T-helper 1 cell treated with Interleukin-12 subunit alpha and Interleukin-12 subunit beta and Interleukin-4 antibody, amounts not matched to agents 30 μg/mL and 1 μg/mL, for 36 hours (primary cell): ENCODE measurements at regions not wholly inside any gene's neighbourhood (a gene's known extent, or its start where the extent isn't known, plus 50 kb on each side); places are given as distances from the start of the nearest gene placed in this dataset.

Experiments
- H3K27ac Mint-ChIP-seq: one replicate; pipeline ENCODE4 v1.8.0; 2021; ENCODE audit warnings: mild to moderate bottlenecking, mixed read lengths
- H3K27me3 Mint-ChIP-seq: one replicate; pipeline ENCODE4 v1.8.0; 2021; ENCODE audit warnings: low read depth, mixed read lengths
- H3K36me3 Mint-ChIP-seq: one replicate; pipeline ENCODE4 v1.8.0; 2021; ENCODE audit warnings: low read depth, mixed read lengths
- H3K4me1 Mint-ChIP-seq: one replicate; pipeline ENCODE4 v1.8.0; 2021; ENCODE audit warnings: low read depth, mixed read lengths
- H3K4me3 Mint-ChIP-seq: one replicate; pipeline ENCODE4 v1.8.0; 2021; ENCODE audit warnings: mild to moderate bottlenecking, moderate library complexity, mixed read lengths
- H3K9me3 Mint-ChIP-seq: one replicate; pipeline ENCODE4 v1.8.0; 2021; ENCODE audit warnings: mixed read lengths

DNA sequence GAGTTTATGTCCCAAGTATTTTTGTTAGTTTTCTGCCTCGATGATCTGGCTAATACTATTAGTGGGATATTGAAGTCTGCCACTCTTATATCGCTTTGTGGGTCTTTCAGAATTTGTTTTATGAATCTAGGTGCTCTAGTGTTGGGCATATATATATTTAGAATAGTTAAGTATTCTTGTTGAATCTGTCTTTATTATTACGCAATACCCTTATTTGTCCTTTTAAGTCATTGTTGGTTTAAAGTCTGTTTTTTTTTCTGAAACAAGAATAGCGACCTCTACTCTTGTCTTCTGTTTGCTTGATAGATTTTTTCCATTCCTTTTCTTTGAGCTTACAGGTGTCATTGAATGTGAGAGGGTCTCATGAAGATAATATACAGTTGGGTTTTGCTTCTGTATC is 239.0 kb downstream of the ASCL1 start:
- Mint-ChIP-seq H3K36me3 (no peaks in the 10 kb centered on the region), H3K9me3 (no peaks in the 10 kb centered on the region), H3K4me1 (no peaks in the 10 kb centered on the region)

DNA sequence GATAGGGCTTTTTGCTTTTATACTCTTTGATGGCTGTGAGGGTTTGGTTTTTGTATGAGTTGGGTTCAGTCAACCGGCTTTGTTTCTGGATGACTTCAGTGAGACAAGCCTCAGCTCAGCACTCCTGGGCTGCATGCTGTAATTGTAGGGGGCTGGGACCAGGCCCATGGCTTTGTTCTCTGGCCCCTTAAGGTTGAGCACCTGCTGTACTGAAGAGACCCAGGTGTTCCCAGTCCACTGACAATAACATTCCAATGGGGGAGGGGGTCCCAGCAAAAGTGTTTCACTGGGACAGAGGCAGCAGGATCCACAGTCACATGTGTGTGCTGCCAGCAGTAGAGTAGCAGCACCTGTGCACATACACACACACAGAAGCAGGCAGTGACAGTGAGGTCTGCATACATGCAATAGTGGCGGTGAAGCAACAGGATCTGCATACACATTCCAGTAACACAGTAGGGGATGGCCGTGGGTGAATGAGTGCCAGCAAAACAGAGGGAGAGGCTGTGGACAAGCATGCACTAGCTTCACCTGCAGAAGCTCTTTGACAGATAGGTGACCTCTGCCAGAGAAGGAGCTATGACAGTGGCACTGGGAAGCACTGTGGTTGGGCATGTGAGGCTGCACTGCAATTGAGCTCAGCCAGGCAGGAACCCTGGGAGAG is 240.4 kb downstream of the ASCL1 start:
- H3K27me3 Mint-ChIP-seq = no peaks in the 10 kb centered on the region
- H3K4me3 Mint-ChIP-seq = no peak overlapping the region
- H3K36me3 Mint-ChIP-seq = no peaks in the 10 kb centered on the region
- no peaks in the 10 kb centered on the region for H3K9me3 Mint-ChIP-seq
- H3K27ac Mint-ChIP-seq = no peak overlapping the region
- H3K4me1 Mint-ChIP-seq = no peaks in the 10 kb centered on the region

More for the DNA sequence above, 239.0 kb downstream of the ASCL1 start:
- Mint-ChIP-seq H3K27ac (no peak overlapping the region), H3K4me3 (no peak overlapping the region), H3K27me3 (no peaks in the 10 kb centered on the region)

DNA sequence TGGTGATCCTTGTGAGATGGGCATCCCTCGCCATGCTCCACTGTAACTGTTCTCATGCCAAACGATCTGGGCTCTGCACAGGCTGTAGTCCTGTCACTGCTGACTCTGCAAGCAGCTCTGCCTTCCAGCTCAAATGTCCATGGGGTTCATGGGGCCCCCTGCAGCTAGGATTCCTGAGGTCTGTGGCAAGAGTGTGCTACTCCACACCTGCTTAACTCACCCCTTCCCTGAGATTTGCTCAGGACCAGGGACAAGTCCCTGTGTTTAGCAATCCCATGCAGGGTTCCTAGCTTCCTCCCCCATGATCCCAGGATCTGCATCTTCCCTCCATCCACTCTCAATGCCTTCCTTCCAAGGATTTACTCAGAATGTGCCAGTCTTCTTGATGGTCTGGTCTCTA is 241.0 kb downstream of the ASCL1 start:
- H3K4me3 Mint-ChIP-seq = no peak overlapping the region
- no peak overlapping the region for H3K27ac Mint-ChIP-seq
- H3K9me3 Mint-ChIP-seq = peaks cover under 1% of the 10 kb centered on the region
- no peaks in the 10 kb centered on the region for H3K4me1 Mint-ChIP-seq
- H3K36me3 Mint-ChIP-seq = no peaks in the 10 kb centered on the region
- no peaks in the 10 kb centered on the region for H3K27me3 Mint-ChIP-seq

DNA sequence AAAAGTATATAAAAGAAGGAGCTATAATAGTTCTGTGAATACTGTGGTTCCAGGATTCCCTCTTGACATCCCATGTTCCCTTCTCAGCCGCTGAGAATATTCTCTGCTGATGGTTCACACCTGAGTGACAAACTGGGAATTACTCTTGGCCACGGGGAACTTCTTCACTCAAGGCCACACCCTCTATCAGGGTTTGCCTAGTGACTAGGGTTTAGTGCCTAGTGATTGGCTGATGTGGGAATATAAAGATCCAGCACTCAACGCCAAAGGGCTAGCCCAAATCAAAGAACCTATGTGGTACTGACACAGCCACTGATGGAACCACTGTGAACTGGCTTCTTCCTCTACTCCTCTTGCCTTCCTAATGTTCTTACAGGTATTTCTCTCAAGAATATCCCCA is 248.4 kb downstream of the ASCL1 start:
- peaks cover 7% of the 10 kb centered on the region for H3K9me3 Mint-ChIP-seq
- no peaks in the 10 kb centered on the region for H3K4me1 Mint-ChIP-seq
- no peak overlapping the region for H3K4me3 Mint-ChIP-seq
- H3K27ac Mint-ChIP-seq = no peak overlapping the region
- no peaks in the 10 kb centered on the region for H3K36me3 Mint-ChIP-seq
- no peaks in the 10 kb centered on the region for H3K27me3 Mint-ChIP-seq

DNA sequence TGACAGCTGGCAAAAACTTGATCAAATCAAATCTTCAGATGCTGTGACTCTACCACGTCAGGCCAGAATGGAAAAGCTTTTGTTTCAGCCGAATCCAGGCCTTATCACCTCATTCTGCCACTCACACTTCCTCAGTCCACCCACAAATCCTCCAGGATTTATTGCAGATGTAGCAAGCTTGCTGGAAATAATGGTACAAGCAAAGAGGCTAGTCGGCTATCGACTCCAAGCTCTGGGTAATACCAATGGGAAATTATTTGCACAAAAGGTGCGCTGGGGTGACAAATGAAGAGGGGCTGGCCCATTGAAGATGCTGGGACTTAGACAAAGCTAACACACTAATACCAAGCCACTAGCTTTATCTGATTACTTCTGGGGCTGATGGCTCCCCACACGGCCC is 250.5 kb downstream of the ASCL1 start:
- no peaks in the 10 kb centered on the region for H3K36me3 Mint-ChIP-seq
- no peak overlapping the region for H3K27ac Mint-ChIP-seq
- H3K4me1 Mint-ChIP-seq = no peaks in the 10 kb centered on the region
- H3K27me3 Mint-ChIP-seq = no peaks in the 10 kb centered on the region
- H3K9me3 Mint-ChIP-seq = peaks cover 7% of the 10 kb centered on the region
- H3K4me3 Mint-ChIP-seq = no peak overlapping the region

DNA sequence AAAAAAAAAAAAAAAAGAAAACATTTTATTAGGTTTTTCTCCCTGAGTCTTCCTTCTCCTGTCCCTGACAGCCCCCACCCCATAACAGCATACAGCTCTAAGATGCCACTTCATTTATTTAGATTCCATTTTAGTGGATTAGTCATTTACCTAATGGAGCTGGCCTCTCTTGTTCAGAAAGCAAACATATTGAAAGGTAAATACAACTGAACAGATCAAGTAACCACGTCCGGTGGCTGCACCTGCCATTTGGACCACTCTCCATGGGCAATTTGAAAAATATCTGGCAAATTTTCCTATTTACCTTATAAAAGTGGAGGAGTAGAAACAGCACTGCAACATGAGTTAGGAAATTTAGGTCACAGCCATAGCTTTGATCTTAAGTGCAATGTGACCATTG is 254.6 kb downstream of the C12orf42 start:
- Mint-ChIP-seq H3K27ac (no peak overlapping the region), H3K4me1 (no peaks in the 10 kb centered on the region), H3K36me3 (no peaks in the 10 kb centered on the region), H3K27me3 (no peaks in the 10 kb centered on the region), H3K9me3 (no peaks in the 10 kb centered on the region), H3K4me3 (no peak overlapping the region)

DNA sequence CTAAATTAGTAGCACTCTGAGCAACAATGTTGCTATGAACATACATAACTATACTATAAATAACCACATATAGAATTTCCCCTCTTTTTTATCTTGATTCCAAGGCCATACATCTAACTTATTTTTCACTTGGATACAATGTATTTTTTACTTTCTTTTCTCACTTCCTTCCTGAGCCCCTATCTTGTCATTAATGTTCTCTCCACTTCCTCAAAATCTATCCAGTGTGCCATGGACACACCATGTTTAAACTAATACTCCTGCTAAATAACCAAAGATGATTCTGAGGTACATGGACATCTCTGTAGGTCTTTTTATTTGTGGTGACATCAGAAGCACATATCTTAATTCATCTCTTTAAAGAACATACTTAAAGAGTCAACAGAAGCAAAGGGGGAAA is 251.2 kb downstream of the C12orf42 start:
- H3K4me3 Mint-ChIP-seq = no peak overlapping the region
- H3K4me1 Mint-ChIP-seq = no peaks in the 10 kb centered on the region
- H3K27me3 Mint-ChIP-seq = no peaks in the 10 kb centered on the region
- no peaks in the 10 kb centered on the region for H3K9me3 Mint-ChIP-seq
- H3K27ac Mint-ChIP-seq = no peak overlapping the region
- H3K36me3 Mint-ChIP-seq = no peaks in the 10 kb centered on the region

DNA sequence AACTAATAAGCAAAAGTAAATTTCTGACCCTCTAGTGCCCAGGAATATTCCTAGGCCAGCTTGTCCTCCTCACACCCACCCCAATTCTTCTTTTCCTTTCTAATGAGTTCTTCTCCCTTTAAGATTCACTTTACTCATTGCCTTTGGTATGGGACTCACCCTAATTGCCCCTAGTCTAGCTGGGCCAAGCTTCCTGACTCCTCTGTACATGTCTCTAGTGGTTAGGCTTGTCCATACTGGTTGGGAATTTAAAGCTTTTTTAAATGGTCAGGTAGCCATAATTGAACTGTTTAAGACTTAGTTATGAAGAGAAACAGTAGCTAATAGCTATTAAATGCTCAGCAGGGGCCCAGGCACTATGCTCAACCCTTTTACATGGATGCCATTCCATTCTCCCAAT is 248.2 kb downstream of the C12orf42 start:
- no peaks in the 10 kb centered on the region for H3K27me3 Mint-ChIP-seq
- no peaks in the 10 kb centered on the region for H3K4me1 Mint-ChIP-seq
- no peak overlapping the region for H3K4me3 Mint-ChIP-seq
- H3K9me3 Mint-ChIP-seq = peaks cover 9% of the 10 kb centered on the region
- H3K27ac Mint-ChIP-seq = no peak overlapping the region
- H3K36me3 Mint-ChIP-seq = no peaks in the 10 kb centered on the region

DNA sequence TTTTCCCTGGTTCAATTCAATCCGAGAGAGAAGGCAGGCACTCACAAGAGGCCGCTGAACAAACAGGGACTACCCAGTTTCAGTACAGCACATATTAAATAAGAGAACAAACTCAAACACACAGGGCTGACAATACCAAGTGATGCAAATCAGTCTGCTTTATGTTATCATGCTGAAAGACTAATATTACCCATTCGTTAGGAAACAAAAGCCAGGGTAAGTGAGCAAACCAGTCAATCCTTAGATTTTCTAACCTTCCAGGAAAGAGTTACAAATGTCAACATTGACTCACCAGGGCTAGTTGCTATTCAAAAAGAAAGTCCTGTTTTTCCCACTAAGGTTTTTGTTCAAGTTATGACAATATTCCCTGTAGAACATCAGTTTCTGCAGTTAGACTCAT is 246.2 kb downstream of the C12orf42 start:
- no peaks in the 10 kb centered on the region for H3K27me3 Mint-ChIP-seq
- H3K36me3 Mint-ChIP-seq = no peaks in the 10 kb centered on the region
- H3K4me3 Mint-ChIP-seq = no peak overlapping the region
- H3K27ac Mint-ChIP-seq = no peak overlapping the region
- no peaks in the 10 kb centered on the region for H3K4me1 Mint-ChIP-seq
- peaks cover 12% of the 10 kb centered on the region for H3K9me3 Mint-ChIP-seq

DNA sequence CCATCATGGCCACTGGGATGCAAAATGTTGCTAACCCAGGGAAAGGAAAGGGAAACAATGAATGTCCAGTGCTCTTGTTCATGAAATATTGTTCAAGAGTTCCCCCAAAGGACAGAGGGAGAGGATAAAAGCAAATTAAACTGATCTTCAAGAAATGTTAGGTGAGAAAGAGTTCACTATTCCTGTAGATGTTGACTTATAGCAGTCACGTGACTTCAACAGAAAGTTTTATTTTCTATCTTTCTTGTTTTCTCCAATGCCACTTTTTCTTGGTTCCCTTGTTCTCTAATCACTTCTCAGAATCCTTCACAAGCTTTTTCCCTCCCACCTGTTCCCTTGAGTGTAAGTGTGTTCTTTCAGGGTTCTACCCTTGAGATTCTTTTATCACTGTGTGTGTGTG is 245.3 kb downstream of the C12orf42 start:
- Mint-ChIP-seq H3K9me3 (peaks cover 12% of the 10 kb centered on the region), H3K36me3 (no peaks in the 10 kb centered on the region), H3K27ac (no peak overlapping the region), H3K4me1 (no peaks in the 10 kb centered on the region), H3K4me3 (no peak overlapping the region), H3K27me3 (no peaks in the 10 kb centered on the region)
